ENCODE measurements at regions not wholly inside any gene's neighbourhood (a gene's known extent, or its start where the extent isn't known, plus 50 kb on each side); places are given as distances from the start of the nearest gene placed in this dataset.

- TF ChIP-seq CTCF (IDR thresholded peaks at IDR 0.05), result no peak
- no peak for TF ChIP-seq EZH2 (IDR thresholded peaks at IDR 0.05)
- TF ChIP-seq EZH2phosphoT487 (IDR thresholded peaks at IDR 0.05), result no peak
These were observed 214.0 kb upstream of the MPHOSPH6 start for GRCh38 chr16:82384017-82384416.

All from neural progenitor cell (in vitro differentiated cells).